ENCODE measurements at regions not wholly inside any gene's neighbourhood (a gene's known extent, or its start where the extent isn't known, plus 50 kb on each side); places are given as distances from the start of the nearest gene placed in this dataset.

- TF ChIP-seq CTCF (IDR thresholded peaks at IDR 0.05 in 4 of 5, conservative IDR thresholded peaks at IDR 0.05 in 1 of 5) (no peak), POLR2A (IDR thresholded peaks at IDR 0.05) (no peak)
These were observed 132.1 kb downstream of the SLC24A2 start for GRCh38 chr9:19656704-19657103.
